ENCODE measurements at regions not wholly inside any gene's neighbourhood (a gene's known extent, or its start where the extent isn't known, plus 50 kb on each side); places are given as distances from the start of the nearest gene placed in this dataset.

DNA sequence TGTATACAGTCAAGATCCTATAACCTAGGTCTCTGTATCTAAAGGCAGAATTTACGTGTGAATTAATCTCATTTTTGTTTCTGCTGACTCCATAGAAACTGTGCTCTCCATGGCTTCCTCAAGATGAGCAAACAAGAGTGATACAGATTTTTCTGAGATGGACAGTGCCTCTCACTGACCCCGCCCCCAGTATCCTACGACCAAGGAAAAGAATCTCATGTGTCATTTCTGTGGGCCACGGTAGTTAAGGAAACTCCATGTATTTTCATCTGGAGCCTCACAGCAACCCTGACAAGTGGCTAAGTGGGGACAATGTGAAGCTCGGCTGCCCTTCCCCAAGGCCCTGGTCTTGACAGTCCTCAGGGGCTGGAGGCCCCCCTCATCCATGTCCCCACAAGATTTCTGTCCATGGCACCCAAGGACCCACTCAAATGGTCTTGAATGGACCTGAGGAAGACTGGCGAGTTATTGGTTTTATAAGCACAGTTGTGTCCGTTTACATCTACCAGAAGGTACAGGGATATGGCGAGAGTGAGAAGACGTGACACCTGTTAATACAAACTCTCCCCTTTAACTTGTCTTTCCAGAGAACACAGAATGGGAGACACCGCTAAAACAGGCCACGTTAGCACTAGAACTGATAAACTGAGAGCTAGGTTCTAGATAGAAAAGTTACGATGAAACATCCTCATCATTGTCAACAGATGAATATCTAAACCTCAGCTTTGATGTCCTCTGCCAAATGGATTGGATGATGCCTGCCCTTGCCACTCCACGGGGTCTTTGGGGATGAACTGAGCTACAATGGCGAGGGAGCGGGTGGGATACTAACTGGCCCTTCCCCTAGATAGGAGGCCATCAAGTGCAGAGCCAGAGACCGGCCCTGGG lies 108.4 kb upstream of the EGLN3 start:
- no peaks in the 10 kb centered on the region for H3K36me3 ChIP-seq
- no peaks in the 10 kb centered on the region for H3K27me3 ChIP-seq
- H3K9me3 ChIP-seq, result no peaks in the 10 kb centered on the region
- WGBS, 2 donors, result 78 to 87% methylated on average over 16 of the region's 16 CpGs
- peak overlapping the region; percentile 60 to 65 (median 61) for H3K4me3 ChIP-seq
- TF ChIP-seq POLR2AphosphoS5 (IDR thresholded peaks at IDR 0.05) (no peak), POLR2A (IDR thresholded peaks at IDR 0.05) (no peak), EP300 (IDR thresholded peaks at IDR 0.05) (no peak)
- TF ChIP-seq, protein P1, sequence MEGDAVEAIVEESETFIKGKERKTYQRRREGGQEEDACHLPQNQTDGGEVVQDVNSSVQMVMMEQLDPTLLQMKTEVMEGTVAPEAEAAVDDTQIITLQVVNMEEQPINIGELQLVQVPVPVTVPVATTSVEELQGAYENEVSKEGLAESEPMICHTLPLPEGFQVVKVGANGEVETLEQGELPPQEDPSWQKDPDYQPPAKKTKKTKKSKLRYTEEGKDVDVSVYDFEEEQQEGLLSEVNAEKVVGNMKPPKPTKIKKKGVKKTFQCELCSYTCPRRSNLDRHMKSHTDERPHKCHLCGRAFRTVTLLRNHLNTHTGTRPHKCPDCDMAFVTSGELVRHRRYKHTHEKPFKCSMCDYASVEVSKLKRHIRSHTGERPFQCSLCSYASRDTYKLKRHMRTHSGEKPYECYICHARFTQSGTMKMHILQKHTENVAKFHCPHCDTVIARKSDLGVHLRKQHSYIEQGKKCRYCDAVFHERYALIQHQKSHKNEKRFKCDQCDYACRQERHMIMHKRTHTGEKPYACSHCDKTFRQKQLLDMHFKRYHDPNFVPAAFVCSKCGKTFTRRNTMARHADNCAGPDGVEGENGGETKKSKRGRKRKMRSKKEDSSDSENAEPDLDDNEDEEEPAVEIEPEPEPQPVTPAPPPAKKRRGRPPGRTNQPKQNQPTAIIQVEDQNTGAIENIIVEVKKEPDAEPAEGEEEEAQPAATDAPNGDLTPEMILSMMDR (IDR thresholded peaks at IDR 0.05), result no peak
- peak overlapping the region; percentile 83 to 89 (median 84) for H3K27ac ChIP-seq
- no peak for DNase-seq
- intact Hi-C loops (cut with DNase I), result loop anchor here (5.0 kb wide), 1 partner anchor 107 kb away; the partner anchor contains the start of gene EGLN3
- peaks cover 0 to 23% (median 18%) of the 10 kb centered on the region in 4 donors for H3K4me1 ChIP-seq

DNA sequence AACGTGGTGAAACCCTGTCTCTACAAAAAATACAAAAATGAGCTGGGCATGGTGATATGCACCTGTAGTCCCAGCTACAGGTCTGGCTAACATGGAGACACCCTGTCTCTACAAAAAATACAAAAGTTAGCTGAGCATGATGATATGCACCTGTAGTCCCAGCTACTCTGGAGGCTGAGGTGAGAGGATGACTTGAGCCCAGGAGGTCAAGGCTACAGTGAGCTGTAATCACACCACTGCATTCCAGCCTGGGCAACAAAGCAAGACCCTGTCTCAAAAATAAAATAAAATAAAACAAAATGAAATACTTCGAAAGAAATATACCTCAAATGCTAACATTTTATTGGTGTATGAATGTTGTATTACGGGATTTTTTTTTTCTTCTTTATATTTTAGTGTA lies 107.6 kb upstream of the EGLN3 start:
- WGBS, 2 donors, result 95% methylated on average over 3 of the region's 3 CpGs
- Histone ChIP-seq H3K4me3 (no peak overlapping the region), H3K4me1 (peaks cover 0 to 17% (median 14%) of the 10 kb centered on the region in 4 donors), H3K9me3 (no peaks in the 10 kb centered on the region), H3K27me3 (no peaks in the 10 kb centered on the region), H3K36me3 (no peaks in the 10 kb centered on the region), H3K27ac (no peak overlapping the region)
- TF ChIP-seq POLR2A (IDR thresholded peaks at IDR 0.05) (no peak), EP300 (IDR thresholded peaks at IDR 0.05) (no peak), POLR2AphosphoS5 (IDR thresholded peaks at IDR 0.05) (no peak)
- TF ChIP-seq, protein P1 (IDR thresholded peaks at IDR 0.05), result no peak
- intact Hi-C loops (cut with DNase I), result loop anchor here (5.0 kb wide), 1 partner anchor 106 kb away; the partner anchor contains the start of gene EGLN3
- no peak for DNase-seq

DNA sequence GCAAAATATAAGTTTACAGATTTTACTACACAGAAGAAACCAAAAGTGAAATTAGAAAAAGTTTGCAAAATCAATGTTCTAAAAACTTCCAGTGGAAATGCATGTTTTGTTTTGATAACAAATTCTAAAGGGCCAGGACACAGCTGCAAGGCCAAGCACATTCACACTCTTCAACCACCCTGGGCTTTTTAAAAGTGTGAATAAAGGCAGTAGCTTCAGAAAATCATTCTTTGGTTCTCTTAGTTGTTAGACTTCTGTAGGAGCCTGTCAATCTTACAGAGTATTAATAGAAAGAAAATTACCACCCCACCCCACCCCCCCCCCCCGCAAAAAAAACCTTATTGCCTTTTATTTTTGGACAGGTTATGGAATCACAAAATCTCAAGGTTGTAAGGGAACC lies 105.2 kb upstream of the EGLN3 start:
- Histone ChIP-seq H3K9me3 (no peaks in the 10 kb centered on the region), H3K36me3 (no peaks in the 10 kb centered on the region), H3K4me3 (no peak overlapping the region), H3K27ac (no peak overlapping the region), H3K27me3 (no peaks in the 10 kb centered on the region), H3K4me1 (peaks cover 0 to 17% (median 13%) of the 10 kb centered on the region in 4 donors)
- 67 to 79% methylated on average over 1 of the region's 1 CpG for WGBS, 2 donors
- TF ChIP-seq, protein P1 (IDR thresholded peaks at IDR 0.05), result no peak
- TF ChIP-seq EP300 (IDR thresholded peaks at IDR 0.05) (no peak), POLR2A (IDR thresholded peaks at IDR 0.05) (no peak), POLR2AphosphoS5 (IDR thresholded peaks at IDR 0.05) (no peak)
- no peak for DNase-seq
- intact Hi-C loops (cut with DNase I), result loop anchor here (5.0 kb wide), 1 partner anchor 104 kb away; the partner anchor contains the start of gene EGLN3

DNA sequence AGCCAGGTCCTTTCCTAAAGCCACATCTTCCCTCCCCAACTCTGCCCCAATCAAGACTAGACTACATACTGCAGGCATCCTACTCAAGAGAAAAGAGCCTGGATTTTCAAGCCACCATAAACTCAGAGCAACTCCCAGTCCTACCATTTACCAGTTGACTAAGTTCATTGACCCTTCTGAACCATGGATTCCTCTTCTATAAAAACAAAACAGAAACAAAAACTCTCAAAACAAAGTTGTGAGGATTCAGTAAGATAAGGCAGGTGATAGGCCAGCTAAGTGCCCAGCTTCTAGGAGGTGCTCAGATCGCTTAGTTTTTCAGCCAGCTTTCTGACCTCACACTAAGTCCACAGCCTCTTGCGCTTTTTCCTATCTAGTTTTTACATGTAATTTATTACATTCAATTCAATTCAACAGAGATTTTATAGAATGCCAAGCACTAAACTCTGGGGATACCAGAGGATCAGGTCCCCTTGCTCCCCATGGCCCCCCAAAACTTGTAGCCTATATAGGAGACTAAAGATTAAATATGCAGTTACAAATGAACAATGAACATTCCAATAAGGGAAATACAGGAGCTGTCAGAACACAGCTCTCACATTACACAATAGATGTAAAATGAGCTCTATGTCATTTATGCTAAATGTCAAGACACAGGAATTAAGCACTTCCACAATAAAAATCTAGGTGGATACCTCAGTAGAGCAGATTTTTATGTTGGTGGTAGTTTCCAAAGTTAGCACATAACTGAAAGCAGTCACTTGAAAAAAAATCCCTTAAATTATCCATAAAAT lies 104.5 kb upstream of the EGLN3 start:
- TF ChIP-seq EP300 (IDR thresholded peaks at IDR 0.05) (no peak), POLR2AphosphoS5 (IDR thresholded peaks at IDR 0.05) (no peak), POLR2A (IDR thresholded peaks at IDR 0.05) (no peak)
- TF ChIP-seq, protein P1 (IDR thresholded peaks at IDR 0.05), result no peak
- no peaks in the 10 kb centered on the region for H3K27me3 ChIP-seq
- no peaks in the 10 kb centered on the region for H3K36me3 ChIP-seq
- 93 to 94% methylated on average over 2 of the region's 2 CpGs for WGBS, 2 donors
- no peak overlapping the region for H3K4me3 ChIP-seq
- no peak overlapping the region for H3K27ac ChIP-seq
- no peak for DNase-seq
- intact Hi-C loops (cut with DNase I), result loop anchor here (5.0 kb wide), 1 partner anchor 103 kb away; the partner anchor contains the start of gene EGLN3
- no peaks in the 10 kb centered on the region for H3K9me3 ChIP-seq
- peaks cover 0 to 13% (median 11%) of the 10 kb centered on the region in 4 donors for H3K4me1 ChIP-seq
